ENCODE measurements at regions not wholly inside any gene's neighbourhood (a gene's known extent, or its start where the extent isn't known, plus 50 kb on each side); places are given as distances from the start of the nearest gene placed in this dataset.

- TF ChIP-seq CTCF (IDR thresholded peaks at IDR 0.05) (no peak), POLR2A (IDR thresholded peaks at IDR 0.05) (no peak)
Measured at GRCh38 chr16:9034056-9034455, 57.4 kb upstream of the HAPSTR1 start.
